ENCODE measurements at regions not wholly inside any gene's neighbourhood (a gene's known extent, or its start where the extent isn't known, plus 50 kb on each side); places are given as distances from the start of the nearest gene placed in this dataset.

- TF ChIP-seq CTCF (IDR thresholded peaks at IDR 0.05; ENCODE audit: low read depth, low read length, poor library complexity, severe bottlenecking) (no peak), EZH2phosphoT487 (IDR thresholded peaks at IDR 0.05; ENCODE audit: borderline replicate concordance, low read length) (no peak)
These were observed 182.8 kb upstream of the STK17B start for GRCh38 chr2:196354186-196354585.

All from DOHH2 (cell line).